NCI-H2227 (cell line): ENCODE measurements at regions not wholly inside any gene's neighbourhood (a gene's known extent, or its start where the extent isn't known, plus 50 kb on each side); places are given as distances from the start of the nearest gene placed in this dataset.
A peak's percentile ranks its signal among the peaks of the same experiment; 100 is the strongest.

Source experiments
- DNase-seq: peaks from one replicate; lab custom pipeline; 2025; ENCODE audit not compliant: unreplicated experiment; lab: John Stamatoyannopoulos, UW

DNA sequence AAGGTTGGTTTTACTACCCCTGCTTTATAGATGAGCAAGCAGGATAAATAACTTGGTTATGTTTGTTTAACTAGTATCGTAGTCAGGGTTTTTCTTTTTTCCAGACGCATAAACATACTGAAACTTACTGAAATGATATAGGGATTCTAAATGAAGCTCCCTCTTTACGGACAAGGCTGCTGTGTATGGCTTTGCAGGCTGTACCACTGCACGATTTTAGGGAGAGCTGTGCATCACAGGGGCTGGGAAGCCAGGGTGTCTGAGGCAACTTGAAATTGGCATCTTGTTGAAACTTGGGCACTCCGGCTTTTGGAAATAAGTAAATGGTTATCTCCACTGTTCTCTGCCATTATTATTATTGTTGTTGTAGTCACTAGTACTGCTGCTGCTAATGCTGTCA is 218.1 kb upstream of the CDH8 start:
- DNase-seq: no peak

DNA sequence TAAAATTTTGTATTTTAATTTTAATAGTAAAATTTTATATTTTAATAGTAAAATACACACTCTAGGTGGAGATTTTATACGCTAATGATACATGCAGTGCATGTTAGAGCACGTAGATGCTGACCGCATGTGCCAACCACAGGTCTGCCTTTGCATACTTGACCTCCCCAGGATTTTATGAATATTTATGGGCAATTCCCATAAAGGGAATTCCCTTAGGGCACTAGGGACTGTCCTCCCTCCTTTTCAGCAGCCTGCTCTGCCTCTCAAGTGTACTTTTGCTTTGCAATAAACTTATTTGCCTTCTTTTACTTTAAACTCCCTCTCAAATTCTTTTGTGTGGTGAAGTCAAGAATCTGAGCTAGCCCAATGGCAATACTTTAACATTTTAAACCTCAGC is 217.7 kb upstream of the CDH8 start:
- no peak for DNase-seq

DNA sequence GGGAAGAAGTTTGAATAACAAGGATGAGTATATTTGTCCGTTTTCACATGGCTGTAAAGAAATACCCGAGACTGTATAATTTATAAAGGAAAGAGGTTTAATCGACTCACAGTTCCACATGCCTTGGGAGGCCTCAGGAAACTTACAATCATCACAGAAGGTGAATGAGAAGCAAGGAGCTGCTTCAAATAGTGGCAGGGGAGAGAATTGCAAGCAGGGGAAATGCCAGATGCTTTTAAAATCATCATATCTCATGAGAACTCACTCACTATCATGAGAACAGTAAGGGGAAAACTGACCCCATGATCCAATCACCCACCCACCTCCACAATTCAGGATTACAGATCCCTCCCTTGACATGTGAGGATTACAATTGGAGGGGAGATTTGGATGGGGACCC is 212.8 kb upstream of the CDH8 start:
- no peak for DNase-seq

DNA sequence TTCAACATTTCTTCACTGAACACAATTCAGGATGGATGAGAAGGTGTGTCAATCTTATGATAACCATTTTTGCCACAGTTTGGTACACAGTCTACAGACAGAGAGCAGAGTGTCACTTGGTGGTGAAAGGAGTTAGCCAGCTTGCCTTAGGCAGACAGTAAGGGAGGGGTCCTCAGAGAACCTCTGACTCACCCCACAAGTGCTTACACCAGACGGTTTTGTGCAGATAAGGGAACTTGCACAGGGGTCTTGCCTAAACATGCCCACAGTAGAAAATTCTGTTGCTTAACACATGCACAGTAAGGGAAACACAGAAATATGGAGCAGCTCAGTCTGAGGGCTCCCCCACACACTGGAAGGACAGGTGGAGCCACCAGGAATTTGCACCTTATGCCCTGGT is 204.5 kb upstream of the CDH8 start:
- DNase-seq: no peak

DNA sequence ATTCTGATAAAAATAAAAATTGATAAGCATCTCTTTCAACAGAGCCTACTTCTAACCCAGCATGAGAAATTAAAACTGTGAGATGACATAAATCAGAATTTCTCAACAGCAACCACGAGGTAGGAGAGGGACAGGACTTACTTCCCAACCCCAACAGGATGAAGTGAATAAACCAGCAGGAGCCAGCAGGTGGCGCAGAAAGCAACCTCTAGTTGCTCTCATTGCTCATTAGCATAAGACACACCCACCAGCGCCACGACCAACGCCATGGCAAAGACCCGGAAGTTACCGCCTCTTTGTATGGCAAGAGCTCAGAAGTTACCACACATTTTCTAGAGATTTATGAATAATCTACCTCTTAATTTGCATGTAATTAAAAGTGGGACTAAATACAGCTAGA is 189.4 kb upstream of the CDH8 start:
- peak; percentile 18 for DNase-seq

DNA sequence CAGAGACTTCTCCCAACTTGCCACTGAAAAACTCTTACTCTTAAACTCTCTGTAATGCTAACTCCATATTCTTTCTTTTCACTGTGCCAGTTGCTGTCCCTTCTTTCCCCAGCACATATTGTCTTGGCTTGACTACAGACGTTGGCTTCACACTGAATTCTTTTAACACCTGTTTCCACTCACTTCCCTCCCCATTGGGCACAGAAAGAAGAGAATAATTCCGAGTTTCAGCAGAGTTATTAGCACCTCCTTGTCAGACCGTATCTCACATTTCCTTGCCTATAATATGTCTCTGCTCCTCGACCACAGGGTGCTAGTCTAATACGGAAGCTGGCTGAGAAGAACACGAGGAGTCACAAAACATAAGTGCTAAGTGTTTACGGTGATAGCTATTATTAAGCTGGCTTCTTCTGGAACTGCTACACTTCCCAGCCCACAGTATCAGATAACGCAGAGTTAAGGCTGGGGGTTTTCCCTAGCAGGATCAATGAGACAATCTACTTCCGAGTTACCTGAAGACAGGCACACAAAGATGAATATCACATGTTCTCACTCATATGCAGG is 188.5 kb upstream of the CDH8 start:
- no peak for DNase-seq

DNA sequence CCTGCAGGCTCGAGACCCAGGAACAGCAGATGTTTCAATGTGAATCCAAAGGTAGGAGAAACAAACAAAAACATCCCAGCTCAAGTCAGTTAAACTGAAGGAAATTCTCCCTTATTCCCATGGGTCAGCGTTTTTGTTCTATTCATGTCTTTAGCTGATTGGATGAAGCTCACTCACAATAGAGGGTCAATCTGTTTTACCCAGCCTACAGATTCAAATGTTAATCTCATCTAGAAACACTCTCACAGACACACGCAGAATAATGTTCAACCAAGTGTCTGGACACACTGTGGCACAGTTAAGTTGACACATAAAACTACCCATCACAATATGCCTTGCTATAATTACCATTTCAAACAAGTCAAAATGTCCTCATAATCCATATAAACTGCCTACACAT is 180.6 kb upstream of the CDH8 start:
- no peak for DNase-seq

DNA sequence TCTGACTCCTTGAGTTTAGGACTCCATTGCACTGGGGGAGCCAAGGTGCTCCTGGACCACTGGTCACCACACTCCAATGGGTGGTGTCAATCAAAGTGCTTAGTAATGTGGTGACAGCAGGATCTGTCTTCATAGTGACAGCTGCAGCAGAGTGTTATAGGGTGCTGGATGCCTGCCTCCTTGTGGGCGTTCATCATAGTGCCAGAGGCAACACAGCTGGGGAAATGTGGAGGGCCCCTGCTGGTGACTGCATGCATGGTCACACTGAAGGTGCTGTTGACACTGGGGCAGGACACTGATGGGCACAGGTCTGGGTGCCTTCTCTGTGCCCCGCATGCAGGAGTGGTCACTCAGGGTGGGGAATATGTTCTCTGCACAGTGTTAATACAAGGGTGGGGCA is 177.5 kb upstream of the CDH8 start:
- no peak for DNase-seq

DNA sequence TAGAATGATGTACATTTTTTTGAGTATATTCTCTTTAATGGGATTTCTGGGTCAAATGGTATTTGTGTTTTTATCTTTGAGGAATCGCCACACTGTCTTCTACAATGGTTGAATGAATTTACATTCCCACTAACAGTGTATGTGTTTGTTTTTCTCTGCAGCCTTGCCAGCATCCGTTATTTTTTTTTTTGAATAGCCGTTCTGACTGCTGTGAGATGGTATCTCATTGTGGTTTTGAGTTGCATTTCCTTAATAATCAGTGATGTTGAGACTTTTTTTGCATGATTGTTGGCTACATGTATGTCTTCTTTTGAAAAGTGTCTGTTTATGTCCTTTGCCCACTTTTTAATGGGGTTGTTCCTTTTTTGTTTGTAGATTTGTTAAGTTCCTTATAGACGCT is 172.7 kb upstream of the CDH8 start:
- no peak for DNase-seq

DNA sequence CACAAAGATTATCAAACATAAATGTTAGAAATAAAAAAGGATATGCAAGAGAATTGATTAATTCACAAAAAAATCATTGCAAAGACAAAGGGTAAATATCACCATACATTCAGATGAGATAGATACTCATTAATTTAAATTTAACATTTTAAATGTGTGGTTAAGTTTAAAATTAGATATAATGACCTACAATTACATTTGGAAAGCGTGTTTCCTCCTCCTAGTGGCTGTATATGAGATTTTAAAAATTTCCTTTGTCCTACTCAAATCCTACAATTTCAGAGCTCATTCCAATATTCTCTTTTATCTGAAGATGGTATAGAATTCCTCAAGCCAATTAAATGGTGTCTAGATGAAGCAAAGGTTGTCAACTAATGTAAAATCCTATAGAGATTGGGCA is 169.2 kb upstream of the CDH8 start:
- no peak for DNase-seq

DNA sequence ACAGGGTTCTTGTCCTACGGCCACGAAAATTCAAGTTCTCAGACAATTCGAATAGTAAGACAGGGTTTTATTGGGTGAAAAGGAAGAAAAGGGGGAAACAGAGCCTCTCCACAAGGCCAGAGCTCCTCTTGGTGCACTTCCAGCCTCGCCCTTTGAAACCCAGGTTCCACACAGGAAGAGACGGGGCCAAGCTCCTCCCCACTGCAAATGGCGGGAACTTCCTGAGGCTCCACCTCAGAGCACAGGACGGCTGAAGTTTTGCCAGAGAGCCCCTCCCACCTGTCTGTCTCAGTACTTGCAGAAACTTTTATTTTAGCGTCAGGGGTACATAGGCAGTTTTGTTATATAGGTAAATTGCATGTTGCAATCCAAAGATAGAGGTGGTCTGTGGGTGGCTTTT is 165.7 kb upstream of the CDH8 start:
- no peak for DNase-seq

DNA sequence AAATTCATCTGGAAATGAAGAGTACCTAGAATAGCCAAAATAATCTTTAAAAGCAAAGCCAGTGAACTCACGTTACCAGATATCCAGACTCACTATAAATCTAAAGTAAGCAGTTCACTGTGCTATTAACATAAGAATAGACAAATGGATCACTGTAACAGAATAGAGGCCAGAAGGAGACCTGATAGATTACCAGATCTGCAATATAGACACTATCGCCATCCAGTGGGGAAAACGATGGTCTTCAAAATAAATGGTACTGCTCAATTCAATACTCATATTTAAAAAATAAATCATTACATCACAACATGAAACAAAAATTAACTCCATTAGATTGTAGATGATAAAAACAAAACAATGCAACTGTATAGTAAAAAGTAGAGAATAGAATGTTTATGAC is 158.6 kb upstream of the CDH8 start:
- DNase-seq: no peak

DNA sequence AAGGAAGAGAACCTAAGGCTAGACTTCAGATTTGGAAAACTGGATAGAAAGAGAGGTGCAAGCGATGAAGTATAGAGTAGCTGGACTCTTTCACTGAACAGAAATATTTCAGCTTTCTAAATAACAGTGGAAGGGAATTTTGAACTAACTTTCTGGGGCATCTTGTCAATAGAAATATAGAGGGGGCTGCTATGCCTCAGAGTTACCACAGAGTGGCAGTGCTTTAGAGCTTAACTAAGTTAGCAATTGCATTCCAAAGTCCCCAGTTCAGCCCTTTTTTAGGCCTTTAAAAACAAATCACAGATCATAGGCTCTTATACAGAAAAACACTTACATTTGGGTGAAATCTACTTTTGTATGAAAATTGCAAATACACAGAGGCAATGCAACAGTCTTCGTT is 154.2 kb upstream of the CDH8 start:
- DNase-seq: peak; percentile 25

DNA sequence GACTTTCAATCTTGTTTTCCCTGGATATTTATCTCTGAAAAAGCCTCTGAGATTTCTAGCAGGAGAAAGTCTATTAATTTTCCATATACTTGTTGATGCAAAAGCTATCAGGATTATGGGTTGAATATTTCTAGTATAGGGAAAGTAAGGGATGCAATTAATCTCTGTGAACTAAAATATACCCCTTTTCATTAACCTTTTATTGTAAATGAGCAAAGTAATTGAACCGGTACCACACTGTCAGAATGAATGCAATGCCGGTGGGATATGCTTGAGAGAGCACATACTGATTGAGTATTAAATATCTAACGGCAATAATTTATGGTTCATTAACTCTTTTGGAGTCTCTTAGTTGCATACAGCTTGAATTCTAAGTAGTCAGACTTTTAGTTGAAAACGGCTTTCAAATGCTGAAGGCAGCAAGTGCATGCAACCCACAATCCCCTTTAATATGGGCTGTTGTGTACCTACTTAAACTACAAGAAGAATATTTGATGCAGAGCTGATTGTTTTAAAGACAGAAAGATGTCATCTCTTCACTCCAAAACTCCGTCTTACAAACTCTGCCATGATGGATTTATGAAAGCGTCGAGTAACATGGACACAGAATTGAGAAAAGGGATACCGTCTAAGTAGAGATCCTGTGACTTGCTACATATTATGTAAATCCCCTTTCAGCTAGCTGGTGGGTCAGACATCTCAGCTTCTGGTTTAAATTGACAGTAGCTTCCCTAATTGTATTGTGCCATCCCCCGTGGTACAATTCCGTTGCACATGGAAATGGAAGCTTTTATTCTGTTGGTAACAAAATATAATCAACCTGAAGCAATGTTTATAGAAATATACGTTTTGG is 141.3 kb upstream of the CDH8 start:
- no peak for DNase-seq

DNA sequence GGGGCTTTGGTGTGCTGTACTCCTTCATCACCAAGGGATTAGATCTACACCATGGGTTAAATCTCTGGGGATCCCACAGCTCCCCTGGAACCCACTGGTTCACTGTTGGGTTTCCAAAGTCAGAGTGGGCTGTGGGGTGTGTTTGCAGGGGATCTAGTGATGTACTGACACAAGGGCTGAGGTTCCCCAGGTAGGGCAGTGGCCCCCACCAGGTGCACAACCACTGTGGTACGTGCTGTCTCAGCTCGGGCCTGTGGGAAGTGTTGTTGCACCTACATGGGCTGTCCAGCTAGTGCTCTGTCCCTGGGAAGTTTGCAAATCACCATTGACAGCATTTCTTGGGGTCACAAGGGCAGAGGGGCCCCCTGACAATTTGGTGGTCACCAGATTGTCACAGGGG is 134.4 kb upstream of the CDH8 start:
- DNase-seq: no peak

DNA sequence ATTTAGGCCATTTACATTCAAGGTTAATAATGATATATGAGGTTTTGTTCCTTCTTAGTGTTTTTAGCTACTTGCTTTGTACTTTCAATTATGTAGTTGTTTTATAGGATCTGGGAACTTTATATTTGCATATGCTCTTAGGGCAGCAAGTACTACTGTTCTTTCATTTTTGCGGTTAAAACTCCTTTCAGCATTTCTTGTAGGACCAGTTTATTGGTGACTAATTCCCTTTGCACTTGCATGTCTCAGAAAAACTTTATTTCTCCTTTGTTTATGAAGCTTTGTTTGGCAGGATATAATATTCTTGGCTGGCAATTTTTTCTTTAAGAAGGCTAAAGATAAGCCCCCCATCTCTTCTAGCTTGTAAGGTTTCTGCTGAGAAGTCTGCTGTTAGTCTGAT is 131.3 kb upstream of the CDH8 start:
- DNase-seq: no peak

DNA sequence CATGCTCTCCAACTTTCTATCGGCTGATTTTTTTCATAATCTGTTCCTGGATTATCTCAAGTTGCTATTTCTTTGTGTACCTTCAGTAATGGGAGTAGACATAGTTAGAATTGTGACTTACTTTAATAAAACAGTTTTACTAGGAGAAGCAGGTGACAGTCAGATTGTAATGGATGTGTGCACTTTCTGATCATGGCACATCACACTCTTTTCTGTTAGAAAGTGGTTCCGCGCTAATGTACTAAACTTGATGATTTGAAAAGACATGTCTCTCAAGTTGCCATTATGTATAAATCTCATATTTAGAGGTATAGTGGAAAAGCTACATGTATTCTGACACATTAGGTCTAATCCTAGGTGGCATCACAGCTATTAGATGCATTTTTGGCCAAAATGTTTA is 121.3 kb upstream of the CDH8 start:
- no peak for DNase-seq

DNA sequence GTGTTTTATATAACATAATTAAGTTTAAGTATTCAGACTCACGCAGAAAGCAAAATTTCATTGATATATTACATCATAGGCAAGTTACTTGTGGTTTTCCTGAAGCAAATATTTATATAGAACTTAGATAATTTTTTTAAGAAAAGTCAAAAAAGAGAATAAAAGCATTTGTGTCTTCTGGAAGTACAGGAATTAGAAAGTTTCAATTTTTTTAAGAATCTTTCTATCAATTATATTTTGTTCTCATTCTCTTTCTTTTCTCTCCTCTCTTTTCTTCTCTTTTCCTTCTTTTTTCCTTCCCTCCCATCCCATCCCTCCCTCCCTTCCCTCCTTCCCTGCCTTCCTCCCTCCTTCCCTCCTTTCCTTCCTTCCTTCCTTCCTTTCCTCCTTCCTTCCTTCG is 120.7 kb upstream of the CDH8 start:
- no peak for DNase-seq

DNA sequence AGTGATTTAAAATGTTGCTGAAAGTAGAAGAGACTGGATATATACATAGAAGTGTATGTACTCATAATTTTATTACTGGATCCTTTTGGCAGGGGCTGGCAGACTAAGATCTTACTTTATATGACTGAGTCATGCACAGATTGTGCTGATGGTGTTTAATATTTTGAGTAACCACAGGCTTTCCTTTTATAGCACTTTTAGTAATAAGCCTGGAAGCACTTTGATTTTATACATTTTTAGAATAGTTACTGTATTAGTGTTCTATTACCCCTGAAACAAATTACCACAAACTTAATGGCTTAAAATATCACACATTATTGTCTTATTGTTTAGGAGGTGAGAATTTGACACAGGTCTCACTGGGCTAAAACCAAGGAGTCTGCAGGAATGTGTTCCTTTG is 113.4 kb upstream of the CDH8 start:
- no peak for DNase-seq

DNA sequence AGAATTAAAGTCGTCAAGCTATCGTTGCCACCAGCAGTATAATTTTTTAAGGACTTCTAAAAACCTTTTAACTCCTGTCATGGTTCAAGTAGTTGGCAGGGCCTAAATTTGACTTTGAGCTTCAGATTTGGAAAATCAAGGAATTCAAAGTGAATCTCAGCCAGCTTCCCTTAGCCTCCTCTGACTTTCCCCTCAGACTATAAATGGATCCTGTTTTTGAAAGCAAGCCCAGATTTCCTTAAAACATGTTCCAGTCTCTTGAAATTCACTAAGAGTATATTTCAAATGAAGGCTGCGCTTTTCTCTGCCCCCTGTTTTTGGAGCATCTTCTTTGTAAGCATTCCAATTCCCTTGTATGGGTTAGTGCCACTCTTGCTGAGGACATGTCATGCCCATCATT is 101.8 kb upstream of the CDH8 start:
- no peak for DNase-seq

DNA sequence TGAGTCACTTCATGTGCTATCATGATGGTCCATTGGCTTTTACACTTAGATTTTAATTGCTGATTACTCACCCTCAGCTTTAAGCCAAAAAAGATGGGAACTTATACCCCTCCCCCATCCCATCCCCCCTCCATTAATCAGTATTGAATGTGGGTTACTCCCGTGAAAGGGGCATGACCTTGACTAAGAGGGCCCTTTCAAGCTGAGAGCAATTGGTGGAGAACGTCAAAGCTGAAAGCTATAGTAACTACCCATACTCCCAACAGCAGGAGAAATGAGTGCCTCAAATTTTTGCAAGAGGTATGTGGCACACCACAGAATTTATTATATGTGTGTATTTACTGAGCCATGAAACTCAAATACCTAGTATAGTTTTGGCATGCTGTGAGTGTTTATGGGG is 99.7 kb upstream of the CDH8 start:
- no peak for DNase-seq

DNA sequence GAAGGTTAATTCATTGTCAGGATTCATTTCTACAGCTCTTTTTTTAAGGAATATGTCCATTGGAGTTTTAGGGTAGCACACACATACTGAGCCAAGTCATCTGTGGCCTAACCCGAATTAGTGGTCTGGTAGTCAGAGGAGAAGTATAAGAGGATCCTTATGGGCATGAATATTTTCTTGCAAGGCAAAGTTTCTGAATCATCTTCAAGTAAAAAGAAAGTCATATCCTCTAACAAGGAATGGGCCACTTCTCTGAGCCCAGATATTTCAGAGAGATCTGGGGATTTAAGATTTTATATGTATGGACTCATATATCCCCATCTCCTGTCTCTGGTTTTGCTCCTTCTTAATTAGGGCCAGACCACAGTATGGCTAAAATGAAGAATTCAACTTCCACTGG is 99.2 kb upstream of the CDH8 start:
- no peak for DNase-seq

DNA sequence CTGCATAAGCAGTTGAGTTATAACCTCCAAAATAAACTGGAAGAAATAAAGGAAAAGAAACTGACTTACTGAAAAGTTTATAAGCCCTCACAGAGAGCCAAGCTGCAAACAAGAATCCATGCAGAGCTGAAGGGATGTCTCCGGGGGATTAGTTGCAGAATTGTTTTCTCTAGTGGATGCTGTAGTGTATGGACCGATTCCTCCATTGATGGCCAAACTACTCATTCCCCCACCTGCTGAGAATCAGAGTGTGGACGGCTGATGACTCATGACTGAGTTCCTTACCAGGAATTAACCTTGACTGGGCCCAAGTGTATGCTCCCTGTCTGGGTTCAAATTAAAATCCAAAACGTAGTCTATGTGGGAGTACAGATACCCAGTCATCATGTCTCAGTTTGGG is 93.9 kb upstream of the CDH8 start:
- DNase-seq: no peak
